Inflammatory macrophage treated with lipopolysaccharide for 1 hour (primary cell): ENCODE measurements at regions not wholly inside any gene's neighbourhood (a gene's known extent, or its start where the extent isn't known, plus 50 kb on each side); places are given as distances from the start of the nearest gene placed in this dataset.

ENCODE experiments used
- DNase-seq, 2 donors: peaks; one replicate each; pipeline ENCODE4 v3.0.0-alpha.2; 2020 to 2022

DNA sequence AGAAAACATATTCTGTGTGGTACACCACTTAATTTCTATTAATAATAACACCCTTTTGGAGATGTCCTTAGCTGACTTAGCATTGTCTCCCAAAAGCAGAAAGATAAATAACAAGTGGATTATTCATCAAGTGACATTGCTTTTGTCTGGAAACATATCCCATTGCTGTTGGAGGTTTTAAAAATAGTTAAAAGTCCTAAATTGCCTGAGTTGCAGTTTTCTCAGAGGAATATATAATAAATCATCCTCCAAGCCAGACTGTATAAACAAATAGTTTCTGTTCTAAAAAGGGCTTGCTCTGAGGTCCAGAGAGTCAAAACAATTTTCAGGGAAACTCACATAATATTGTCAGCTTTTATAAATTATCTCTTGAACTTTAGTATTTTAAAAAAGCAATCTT is 60.4 kb upstream of the CD96 start:
- no peak for DNase-seq

- no peak for DNase-seq
Measured at GRCh38 chr3:111482574-111482973, 59.4 kb upstream of the CD96 start.

GRCh38 chr3:111485086-111485485 is 56.9 kb upstream of the CD96 start:
- DNase-seq, result no peak
